PC-3 (cell line): ENCODE measurements at regions not wholly inside any gene's neighbourhood (a gene's known extent, or its start where the extent isn't known, plus 50 kb on each side); places are given as distances from the start of the nearest gene placed in this dataset.

Experiments used
- ATAC-seq: fragments of 200-7000 bp; cut with Tn5 transposase; 2 replicates; pipeline ENCODE4 v1.9.1; 2020; ENCODE audit warnings: mild to moderate bottlenecking, moderate library complexity
- BruUV-seq: library from RNA; stranded (reverse); fragments of 400-500 nt; replicated peaks from 2 replicates; lab custom pipeline; 2021; lab: Mats Ljungman, UMichigan
- CTCF ChIA-PET: fragments of 300-600 bp; sonication (Branson Sonifier 250); formaldehyde crosslinking; loops from one replicate; lab custom pipeline; 2022; ENCODE audit warnings: antibody characterized with exemption; lab: Charles Lee
- POLR2A ChIA-PET: fragments of 300-600 bp; sonication (Branson Sonifier 250); formaldehyde crosslinking; loops from one replicate; lab custom pipeline; 2022; ENCODE audit warnings: antibody characterized with exemption; ENCODE audit not compliant: unreplicated experiment; lab: Charles Lee
- DNase-seq: peaks from one replicate; pipeline ENCODE4 v3.0.0-alpha.2; 2015
- H2AFZ ChIP-seq: fragments of 300-600 bp; sonication (generic); 2 replicates; pipeline ENCODE4 v1.6.0; 2016; ENCODE audit warnings: antibody characterized with exemption, low read length
- H3F3A ChIP-seq: fragments of 300-600 bp; sonication (generic); one replicate; pipeline ENCODE4 v1.6.0; 2017; ENCODE audit warnings: antibody characterized with exemption, low read length, control low read depth, mild to moderate bottlenecking; ENCODE audit not compliant: unreplicated experiment
- H3K27ac ChIP-seq: fragments of 300-600 bp; sonication (generic); 2 replicates; pipeline ENCODE4 v1.5.1; 2016; ENCODE audit warnings: mild to moderate bottlenecking, low read length
- H3K27me3 ChIP-seq: fragments of 300-600 bp; sonication (generic); 2 replicates; pipeline ENCODE4 v1.6.1; 2016; ENCODE audit warnings: low read length, mixed read lengths
- H3K36me3 ChIP-seq: fragments of 300-600 bp; sonication (generic); 2 replicates; pipeline ENCODE4 v1.6.1; 2016; ENCODE audit warnings: low read depth, mixed run types, low read length, mixed read lengths
- H3K4me1 ChIP-seq: fragments of 300-600 bp; sonication (generic); 2 replicates; pipeline ENCODE4 v1.5.1; 2016; ENCODE audit warnings: low read length; ENCODE audit not compliant: insufficient read depth
- H3K4me2 ChIP-seq: fragments of 300-600 bp; sonication (generic); 2 replicates; pipeline ENCODE4 v1.6.0; 2016; ENCODE audit warnings: low read length
- H3K4me3 ChIP-seq: fragments of 300-600 bp; sonication (generic); 2 replicates; pipeline ENCODE4 v1.5.1; 2016; ENCODE audit warnings: mild to moderate bottlenecking, low read length, mixed read lengths
- H3K79me2 ChIP-seq: fragments of 300-600 bp; sonication (generic); 2 replicates; pipeline ENCODE4 v1.6.1; 2017; ENCODE audit warnings: low read length, mixed read lengths
- H3K9ac ChIP-seq: fragments of 300-600 bp; sonication (generic); 2 replicates; pipeline ENCODE4 v1.6.0; 2016; ENCODE audit warnings: mild to moderate bottlenecking, low read length
- H3K9me2 ChIP-seq: fragments of 300-600 bp; sonication (generic); replicated peaks from 2 replicates; pipeline ENCODE4 v1.6.1; 2016; ENCODE audit warnings: mixed run types, low read length, mixed read lengths
- H3K9me3 ChIP-seq: fragments of 300-600 bp; sonication (generic); 2 replicates; pipeline ENCODE4 v1.6.1; 2016; ENCODE audit warnings: low read length, mixed read lengths
- H4K20me1 ChIP-seq: fragments of 300-600 bp; sonication (generic); 2 replicates; pipeline ENCODE4 v1.6.1; 2016; ENCODE audit warnings: low read length, mixed read lengths
- CTCF ChIP-seq: fragments of 300-600 bp; sonication (generic); conservative IDR thresholded peaks from 2 replicates; pipeline ENCODE4 v1.5.1; 2017; ENCODE audit warnings: antibody characterized with exemption, low read depth, mild to moderate bottlenecking, low read length
- EZH2 ChIP-seq: fragments of 300-600 bp; sonication (generic); IDR thresholded peaks from one replicate; pipeline ENCODE4 v1.6.1; 2017; ENCODE audit warnings: antibody characterized with exemption, mild to moderate bottlenecking, low read length; ENCODE audit not compliant: unreplicated experiment
- EZH2phosphoT487 ChIP-seq: fragments of 300-600 bp; sonication (generic); IDR thresholded peaks from 2 replicates; pipeline ENCODE4 v1.6.1; 2018; ENCODE audit warnings: mild to moderate bottlenecking, antibody characterized with exemption, low read length, borderline replicate concordance
- intact Hi-C: fragments of 100-400 bp; cut with micrococcal nuclease; formaldehyde crosslinking; loops from 2 replicates; pipeline ENCODE4 v1.9.0; 2023

- H2AFZ ChIP-seq: no peak overlapping the region
- no peaks in the 10 kb centered on the region for H3K9me2 ChIP-seq
- ChIA-PET POLR2A (no interaction called here), CTCF (no interaction called here)
- H3K36me3 ChIP-seq: no peaks in the 10 kb centered on the region
- BruUV-seq: no TSS peak
- no peak overlapping the region for H3K27ac ChIP-seq
- no peaks in the 10 kb centered on the region for H3K9me3 ChIP-seq
- H3K79me2 ChIP-seq: no peaks in the 10 kb centered on the region
- H3K27me3 ChIP-seq: no peaks in the 10 kb centered on the region
- no peak overlapping the region for H3K9ac ChIP-seq
- no peak overlapping the region for H3K4me2 ChIP-seq
- no peaks in the 10 kb centered on the region for H3F3A ChIP-seq
- no peak for TF ChIP-seq EZH2phosphoT487
- TF ChIP-seq EZH2: no peak
- no peak for TF ChIP-seq CTCF
- intact Hi-C loops: no loop called here
- no peaks in the 10 kb centered on the region for H4K20me1 ChIP-seq
- ATAC-seq (no peak), DNase-seq (no peak)
- H3K4me3 ChIP-seq: no peak overlapping the region
- H3K4me1 ChIP-seq: peaks cover 14% of the 10 kb centered on the region; the same call in 1 of the 2 replicates
These were observed 381.2 kb downstream of the SETD4 start for GRCh38 chr21:35679076-35679475.

GRCh38 chr21:35678393-35678792 is 381.9 kb downstream of the SETD4 start:
- no peak overlapping the region for H2AFZ ChIP-seq
- no peaks in the 10 kb centered on the region for H4K20me1 ChIP-seq
- H3K4me2 ChIP-seq: no peak overlapping the region
- H3K27ac ChIP-seq: no peak overlapping the region
- H3K4me3 ChIP-seq: no peak overlapping the region
- TF ChIP-seq EZH2: no peak
- TF ChIP-seq EZH2phosphoT487: no peak
- no peak for TF ChIP-seq CTCF
- ATAC-seq (no peak), DNase-seq (no peak)
- H3K9me2 ChIP-seq: no peaks in the 10 kb centered on the region
- H3K9ac ChIP-seq: no peak overlapping the region
- H3K27me3 ChIP-seq: no peaks in the 10 kb centered on the region
- BruUV-seq: no TSS peak
- H3F3A ChIP-seq: no peaks in the 10 kb centered on the region
- POLR2A ChIA-PET: no interaction called here
- H3K79me2 ChIP-seq: no peaks in the 10 kb centered on the region
- no peaks in the 10 kb centered on the region for H3K36me3 ChIP-seq
- CTCF ChIA-PET: no interaction called here
- no peaks in the 10 kb centered on the region for H3K9me3 ChIP-seq
- peaks cover 14% of the 10 kb centered on the region; the same call in 1 of the 2 replicates for H3K4me1 ChIP-seq
- intact Hi-C loops: no loop called here

GRCh38 chr21:35677298-35677841 is 383.0 kb downstream of the SETD4 start:
- Histone ChIP-seq H3K9me2 (no peaks in the 10 kb centered on the region), H3K27ac (peak overlapping the region; percentile 36), H2AFZ (no peak overlapping the region), H3K4me1 (peaks cover 14% of the 10 kb centered on the region; the same call in 1 of the 2 replicates), H3F3A (no peaks in the 10 kb centered on the region), H3K4me3 (no peak overlapping the region), H3K9ac (no peak overlapping the region), H3K36me3 (no peaks in the 10 kb centered on the region), H3K9me3 (no peaks in the 10 kb centered on the region), H3K79me2 (no peaks in the 10 kb centered on the region), H4K20me1 (no peaks in the 10 kb centered on the region), H3K27me3 (no peaks in the 10 kb centered on the region), H3K4me2 (0 out of 2 replicates have a peak overlapping the region, but pooled peaks have one; percentile 9)
- DNase-seq (peak; percentile 40), ATAC-seq (no peak)
- no TSS peak for BruUV-seq
- CTCF ChIA-PET: no interaction called here
- intact Hi-C loops: no loop called here
- POLR2A ChIA-PET: interaction anchor here (0.6 kb wide), 1 partner anchor 799 kb away, joined by 4 read pairs; no protein-coding TSS in a partner anchor
- TF ChIP-seq CTCF: no peak
- TF ChIP-seq EZH2phosphoT487: no peak
- no peak for TF ChIP-seq EZH2
